Chondrocyte (in vitro differentiated cells): ENCODE measurements at regions not wholly inside any gene's neighbourhood (a gene's known extent, or its start where the extent isn't known, plus 50 kb on each side); places are given as distances from the start of the nearest gene placed in this dataset.

ENCODE experiments used
- DNase-seq: peaks from one replicate; pipeline ENCODE4 v3.0.0; 2021; ENCODE audit warnings: mixed read lengths, low spot score
- H3K27ac Mint-ChIP-seq: one replicate; pipeline ENCODE4 v1.8.0; 2021; ENCODE audit warnings: mild to moderate bottlenecking, moderate library complexity, mixed read lengths; ENCODE audit not compliant: unreplicated experiment
- H3K27me3 Mint-ChIP-seq: 2 replicates; pipeline ENCODE4 v1.8.0; 2021; ENCODE audit warnings: low read depth, mixed read lengths
- H3K36me3 Mint-ChIP-seq: 2 replicates; pipeline ENCODE4 v1.8.0; 2021; ENCODE audit warnings: low read depth, mixed read lengths
- H3K4me1 Mint-ChIP-seq: 2 replicates; pipeline ENCODE4 v1.8.0; 2021; ENCODE audit warnings: low read depth, mild to moderate bottlenecking, mixed read lengths
- H3K4me3 Mint-ChIP-seq: one replicate; pipeline ENCODE4 v1.8.0; 2021; ENCODE audit warnings: mild to moderate bottlenecking, moderate library complexity, mixed read lengths; ENCODE audit not compliant: unreplicated experiment
- H3K9me3 Mint-ChIP-seq: 2 replicates; pipeline ENCODE4 v1.8.0; 2021; ENCODE audit warnings: low read depth, mixed read lengths
- CTCF ChIP-seq: fragments of 200-600 bp; sonication (generic); IDR thresholded peaks from 2 replicates; pipeline ENCODE4 v1.5.0; 2021; ENCODE audit warnings: antibody characterized with exemption, mild to moderate bottlenecking, moderate library complexity

- H3K27ac Mint-ChIP-seq, result no peak overlapping the region
Measured at GRCh38 chr2:217364224-217364623, 504.4 kb upstream of the TNP1 start.

GRCh38 chr2:217363470-217363869 lies 503.6 kb upstream of the TNP1 start:
- Mint-ChIP-seq H3K27ac (no peak overlapping the region), H3K27me3 (no peaks in the 10 kb centered on the region), H3K4me1 (peaks cover 37% of the 10 kb centered on the region), H3K4me3 (no peak overlapping the region), H3K36me3 (no peaks in the 10 kb centered on the region), H3K9me3 (no peaks in the 10 kb centered on the region)
- no peak for TF ChIP-seq CTCF
- no peak for DNase-seq

More at GRCh38 chr2:217364224-217364623, 504.4 kb upstream of the TNP1 start:
- H3K36me3 Mint-ChIP-seq, result no peaks in the 10 kb centered on the region
- no peaks in the 10 kb centered on the region for H3K9me3 Mint-ChIP-seq
- H3K4me3 Mint-ChIP-seq, result no peak overlapping the region
- no peak for DNase-seq
- TF ChIP-seq CTCF, result no peak
- H3K27me3 Mint-ChIP-seq, result no peaks in the 10 kb centered on the region
- H3K4me1 Mint-ChIP-seq, result peaks cover 38% of the 10 kb centered on the region

- TF ChIP-seq CTCF, result no peak
- no peak for DNase-seq
- Mint-ChIP-seq H3K9me3 (no peaks in the 10 kb centered on the region), H3K4me1 (peaks cover 43% of the 10 kb centered on the region), H3K27ac (no peak overlapping the region), H3K4me3 (no peak overlapping the region), H3K27me3 (no peaks in the 10 kb centered on the region), H3K36me3 (no peaks in the 10 kb centered on the region)
Measured at GRCh38 chr2:217362710-217363109, 502.8 kb upstream of the TNP1 start.

GRCh38 chr2:217362286-217362685 lies 502.4 kb upstream of the TNP1 start:
- Mint-ChIP-seq H3K27ac (no peak overlapping the region), H3K27me3 (no peaks in the 10 kb centered on the region), H3K36me3 (no peaks in the 10 kb centered on the region), H3K9me3 (no peaks in the 10 kb centered on the region), H3K4me1 (peaks cover 47% of the 10 kb centered on the region), H3K4me3 (no peak overlapping the region)
- DNase-seq, result no peak
- TF ChIP-seq CTCF, result no peak

GRCh38 chr2:217361483-217361880 lies 501.6 kb upstream of the TNP1 start:
- Mint-ChIP-seq H3K27ac (peak overlapping the region; percentile 83), H3K4me1 (peaks cover 55% of the 10 kb centered on the region), H3K4me3 (no peak overlapping the region), H3K27me3 (no peaks in the 10 kb centered on the region), H3K9me3 (no peaks in the 10 kb centered on the region), H3K36me3 (no peaks in the 10 kb centered on the region)
- no peak for DNase-seq
- TF ChIP-seq CTCF, result no peak
